ENCODE measurements at regions not wholly inside any gene's neighbourhood (a gene's known extent, or its start where the extent isn't known, plus 50 kb on each side); places are given as distances from the start of the nearest gene placed in this dataset.

- Histone ChIP-seq H3K9me3 (ENCODE audit: low read length) (no peaks in the 10 kb centered on the region), H3K4me1 (ENCODE audit: insufficient read depth, low read length) (no peaks in the 10 kb centered on the region), H3K27me3 (ENCODE audit: control insufficient read depth in 1 of 2, insufficient read depth in 2 of 2, low read length in 2 of 2) (no peaks in the 10 kb centered on the region), H3K27ac (ENCODE audit: extremely low read length, insufficient read depth, low read length) (no peak overlapping the region), H3K4me2 (ENCODE audit: low read depth, low read length) (no peak overlapping the region), H3K79me2 (ENCODE audit: insufficient read depth, low read length) (no peaks in the 10 kb centered on the region), H3K36me3 (replicated peaks in 1 of 2; ENCODE audit: control insufficient read depth in 1 of 2, insufficient read depth in 2 of 2, low read length in 2 of 2) (no peaks in the 10 kb centered on the region), H3K4me3 (replicated peaks in 1 of 3; ENCODE audit: insufficient read depth in 1 of 3, low read depth in 2 of 3, low read length in 3 of 3) (no peak overlapping the region), H4K20me1 (ENCODE audit: insufficient read depth, low read length) (no peaks in the 10 kb centered on the region), H3K9ac (ENCODE audit: insufficient read depth, low read depth, low read length) (no peak overlapping the region), H2AFZ (ENCODE audit: low read length) (no peak overlapping the region)
- in situ Hi-C loops (cut with HindIII; ENCODE audit: extremely low pct_ligation_motif_present, low pct_unique_long_range_greater_than_20kb) (no loop called here), intact Hi-C loops (cut with micrococcal nuclease; ENCODE audit: unreplicated experiment) (no loop called here)
- DNase-seq (ENCODE audit: low spot score), result no peak
- TF ChIP-seq HOMEZ (CRISPR knock-in tag; IDR thresholded peaks at IDR 0.05; ENCODE audit: low read depth) (no peak), ZNF441 (CRISPR knock-in tag; IDR thresholded peaks at IDR 0.05; ENCODE audit: borderline replicate concordance) (no peak), ZBTB49 (CRISPR knock-in tag; IDR thresholded peaks at IDR 0.05; ENCODE audit: borderline replicate concordance) (no peak), MYNN (CRISPR knock-in tag; IDR thresholded peaks at IDR 0.05; ENCODE audit: low read depth) (no peak), PHF20 (CRISPR knock-in tag; IDR thresholded peaks at IDR 0.05) (no peak), AGO2 (optimal IDR thresholded peaks at IDR 0.05; ENCODE audit: low read depth, low read length) (no peak), ZNF724P (CRISPR knock-in tag; IDR thresholded peaks at IDR 0.05; ENCODE audit: borderline replicate concordance) (no peak)
- WGBS (ENCODE audit: low lambda C conversion rate), result 0% methylated on average over 2 of the region's 2 CpGs
- no TSS peak for BruUV-seq (replicated peaks)
- FAIRE-seq, result no peak
- CTCF ChIA-PET (ENCODE audit: low intra/inter-chr PET ratio, low total read pairs), result no interaction called here
- no peak for ATAC-seq
- POLR2A ChIA-PET, result no interaction called here
Observed at GRCh38 chr16:26658915-26659314, 407.8 kb upstream of the C16orf82 start.

Data from HepG2 (cell line).